D721Med (cell line): ENCODE measurements at regions not wholly inside any gene's neighbourhood (a gene's known extent, or its start where the extent isn't known, plus 50 kb on each side); places are given as distances from the start of the nearest gene placed in this dataset.
"Not testable (repeated sequence)": the region's sequence is repeated elsewhere in the genome, so short reads cannot be mapped to it uniquely, and the experiment has no call there.

Source experiments
- DNase-seq: peaks from one replicate; pipeline ENCODE4 v3.0.0; 2011; ENCODE audit warnings: low spot score; ENCODE audit not compliant: insufficient read length
- FAIRE-seq: peaks from 2 replicates; lab custom pipeline; 2011; peaks lifted over from hg19 to GRCh38; lab: Jason Lieb, UNC
- CTCF ChIP-seq: IDR thresholded peaks from 2 replicates; pipeline ENCODE4 v1.5.1; 2012; ENCODE audit warnings: mild to moderate bottlenecking, control low read depth; ENCODE audit not compliant: insufficient read depth; ENCODE audit errors: missing control alignments

GRCh38 chr6:112912416-112913101, 565.4 kb downstream of the RFPL4B start:
- FAIRE-seq (no peak), DNase-seq (no peak)
- TF ChIP-seq CTCF = no peak

- not testable (repeated sequence) for FAIRE-seq, DNase-seq
Measured at GRCh38 chr6:112919744-112920143, 572.6 kb downstream of the RFPL4B start.

- DNase-seq (no peak), FAIRE-seq (no peak)
- TF ChIP-seq CTCF = no peak
Measured at GRCh38 chr6:112920994-112921393, 573.9 kb downstream of the RFPL4B start.

- DNase-seq = no peak
- no peak for FAIRE-seq
- no peak for TF ChIP-seq CTCF
Measured at GRCh38 chr6:112923940-112924587, 576.9 kb downstream of the RFPL4B start.

GRCh38 chr6:112925702-112926101, 578.6 kb downstream of the RFPL4B start:
- TF ChIP-seq CTCF = no peak
- no peak for FAIRE-seq

GRCh38 chr6:112927641-112928320, 580.7 kb downstream of the RFPL4B start:
- no peak for DNase-seq
- no peak for FAIRE-seq

More at GRCh38 chr6:112925702-112926101, 578.6 kb downstream of the RFPL4B start:
- DNase-seq = no peak

More at GRCh38 chr6:112927641-112928320, 580.7 kb downstream of the RFPL4B start:
- TF ChIP-seq CTCF = no peak
